ENCODE measurements at regions not wholly inside any gene's neighbourhood (a gene's known extent, or its start where the extent isn't known, plus 50 kb on each side); places are given as distances from the start of the nearest gene placed in this dataset.

DNA sequence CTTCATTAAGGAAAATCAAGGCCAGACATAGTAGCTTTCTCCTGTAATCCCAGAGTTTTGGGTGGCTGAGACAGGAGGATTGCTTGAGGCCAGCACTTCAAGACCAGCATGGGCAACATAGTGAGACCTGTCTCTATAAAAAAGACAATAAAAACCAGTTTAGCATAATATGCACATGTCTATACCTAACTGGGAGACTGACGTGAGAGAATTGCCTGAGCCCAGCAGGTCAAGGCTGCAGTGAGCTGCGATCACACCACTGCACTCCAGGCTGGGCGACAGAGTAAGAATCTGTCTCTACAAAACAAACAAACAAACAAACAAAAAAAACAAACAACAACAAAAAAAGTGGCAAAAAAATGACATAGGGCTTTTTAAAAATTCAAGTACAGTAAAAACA, 820.8 kb downstream of the MTRR start:
- TF ChIP-seq, protein P1, sequence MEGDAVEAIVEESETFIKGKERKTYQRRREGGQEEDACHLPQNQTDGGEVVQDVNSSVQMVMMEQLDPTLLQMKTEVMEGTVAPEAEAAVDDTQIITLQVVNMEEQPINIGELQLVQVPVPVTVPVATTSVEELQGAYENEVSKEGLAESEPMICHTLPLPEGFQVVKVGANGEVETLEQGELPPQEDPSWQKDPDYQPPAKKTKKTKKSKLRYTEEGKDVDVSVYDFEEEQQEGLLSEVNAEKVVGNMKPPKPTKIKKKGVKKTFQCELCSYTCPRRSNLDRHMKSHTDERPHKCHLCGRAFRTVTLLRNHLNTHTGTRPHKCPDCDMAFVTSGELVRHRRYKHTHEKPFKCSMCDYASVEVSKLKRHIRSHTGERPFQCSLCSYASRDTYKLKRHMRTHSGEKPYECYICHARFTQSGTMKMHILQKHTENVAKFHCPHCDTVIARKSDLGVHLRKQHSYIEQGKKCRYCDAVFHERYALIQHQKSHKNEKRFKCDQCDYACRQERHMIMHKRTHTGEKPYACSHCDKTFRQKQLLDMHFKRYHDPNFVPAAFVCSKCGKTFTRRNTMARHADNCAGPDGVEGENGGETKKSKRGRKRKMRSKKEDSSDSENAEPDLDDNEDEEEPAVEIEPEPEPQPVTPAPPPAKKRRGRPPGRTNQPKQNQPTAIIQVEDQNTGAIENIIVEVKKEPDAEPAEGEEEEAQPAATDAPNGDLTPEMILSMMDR (conservative IDR thresholded peaks at IDR 0.05), result no peak
- no peak for TF ChIP-seq ZFX (IDR thresholded peaks at IDR 0.05)

Data from C4-2B (cell line).